GM19238 (cell line): ENCODE measurements at regions not wholly inside any gene's neighbourhood (a gene's known extent, or its start where the extent isn't known, plus 50 kb on each side); places are given as distances from the start of the nearest gene placed in this dataset.
"Not testable (repeated sequence)": the region's sequence is repeated elsewhere in the genome, so short reads cannot be mapped to it uniquely, and the experiment has no call there.

Source experiments
- DNase-seq: peaks from one replicate; pipeline ENCODE4 v3.0.0; 2011; ENCODE audit warnings: low spot score; ENCODE audit not compliant: insufficient read length

- no peak for DNase-seq
Observed at GRCh38 chr4:10831727-10832408, 147.3 kb upstream of the CLNK start.

GRCh38 chr4:10828918-10829538, 144.5 kb upstream of the CLNK start:
- not testable (repeated sequence) for DNase-seq

- no peak for DNase-seq
Observed at GRCh38 chr4:10821826-10822225, 137.3 kb upstream of the CLNK start.

GRCh38 chr4:10816571-10816970, 132.0 kb upstream of the CLNK start:
- DNase-seq = no peak

- DNase-seq = no peak
Observed at GRCh38 chr4:10811991-10812390, 127.4 kb upstream of the CLNK start.

- no peak for DNase-seq
Observed at GRCh38 chr4:10810411-10810810, 125.8 kb upstream of the CLNK start.

- DNase-seq = no peak
Observed at GRCh38 chr4:10809905-10810304, 125.3 kb upstream of the CLNK start.

GRCh38 chr4:10808591-10808990, 124.0 kb upstream of the CLNK start:
- DNase-seq = no peak

GRCh38 chr4:10806953-10807645, 122.5 kb upstream of the CLNK start:
- DNase-seq = no peak

- DNase-seq = no peak
Observed at GRCh38 chr4:10803713-10804343, 119.3 kb upstream of the CLNK start.

GRCh38 chr4:10787365-10787764, 102.8 kb upstream of the CLNK start:
- DNase-seq = no peak

- no peak for DNase-seq
Observed at GRCh38 chr4:10784621-10785020, 100.1 kb upstream of the CLNK start.

- no peak for DNase-seq
Observed at GRCh38 chr4:10783351-10783750, 98.8 kb upstream of the CLNK start.

GRCh38 chr4:10781805-10782204, 97.2 kb upstream of the CLNK start:
- no peak for DNase-seq

- DNase-seq = not testable (repeated sequence)
Observed at GRCh38 chr4:10780803-10781202, 96.2 kb upstream of the CLNK start.

- DNase-seq = not testable (repeated sequence)
Observed at GRCh38 chr4:10775132-10775531, 90.6 kb upstream of the CLNK start.

GRCh38 chr4:10773656-10774055, 89.1 kb upstream of the CLNK start:
- DNase-seq = no peak

GRCh38 chr4:10773010-10773409, 88.4 kb upstream of the CLNK start:
- no peak for DNase-seq

GRCh38 chr4:10765386-10765785, 80.8 kb upstream of the CLNK start:
- no peak for DNase-seq

- no peak for DNase-seq
Observed at GRCh38 chr4:10762561-10762960, 78.0 kb upstream of the CLNK start.

GRCh38 chr4:10761903-10762302, 77.3 kb upstream of the CLNK start:
- DNase-seq = no peak

GRCh38 chr4:10760086-10760485, 75.5 kb upstream of the CLNK start:
- DNase-seq = no peak
